ENCODE measurements at regions not wholly inside any gene's neighbourhood (a gene's known extent, or its start where the extent isn't known, plus 50 kb on each side); places are given as distances from the start of the nearest gene placed in this dataset.

GRCh38 chr15:70488941-70489848 is 274.2 kb downstream of the UACA start:
- TF ChIP-seq CTCF (IDR thresholded peaks at IDR 0.05; ENCODE audit: low read depth, low read length, poor library complexity, severe bottlenecking) (no peak), EZH2phosphoT487 (IDR thresholded peaks at IDR 0.05; ENCODE audit: borderline replicate concordance, low read length) (no peak)
